ENCODE measurements at regions not wholly inside any gene's neighbourhood (a gene's known extent, or its start where the extent isn't known, plus 50 kb on each side); places are given as distances from the start of the nearest gene placed in this dataset.

- TF ChIP-seq, protein P1, sequence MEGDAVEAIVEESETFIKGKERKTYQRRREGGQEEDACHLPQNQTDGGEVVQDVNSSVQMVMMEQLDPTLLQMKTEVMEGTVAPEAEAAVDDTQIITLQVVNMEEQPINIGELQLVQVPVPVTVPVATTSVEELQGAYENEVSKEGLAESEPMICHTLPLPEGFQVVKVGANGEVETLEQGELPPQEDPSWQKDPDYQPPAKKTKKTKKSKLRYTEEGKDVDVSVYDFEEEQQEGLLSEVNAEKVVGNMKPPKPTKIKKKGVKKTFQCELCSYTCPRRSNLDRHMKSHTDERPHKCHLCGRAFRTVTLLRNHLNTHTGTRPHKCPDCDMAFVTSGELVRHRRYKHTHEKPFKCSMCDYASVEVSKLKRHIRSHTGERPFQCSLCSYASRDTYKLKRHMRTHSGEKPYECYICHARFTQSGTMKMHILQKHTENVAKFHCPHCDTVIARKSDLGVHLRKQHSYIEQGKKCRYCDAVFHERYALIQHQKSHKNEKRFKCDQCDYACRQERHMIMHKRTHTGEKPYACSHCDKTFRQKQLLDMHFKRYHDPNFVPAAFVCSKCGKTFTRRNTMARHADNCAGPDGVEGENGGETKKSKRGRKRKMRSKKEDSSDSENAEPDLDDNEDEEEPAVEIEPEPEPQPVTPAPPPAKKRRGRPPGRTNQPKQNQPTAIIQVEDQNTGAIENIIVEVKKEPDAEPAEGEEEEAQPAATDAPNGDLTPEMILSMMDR (IDR thresholded peaks at IDR 0.05; ENCODE audit: borderline replicate concordance, extremely low read depth, low read length, poor library complexity, severe bottlenecking) = no peak
- TF ChIP-seq EZH2 (IDR thresholded peaks at IDR 0.05; ENCODE audit: borderline replicate concordance, low read depth, low read length, severe bottlenecking) = no peak
Measured at GRCh38 chr16:88279998-88280397, 102.8 kb upstream of the ZNF469 start.
